DND-41 (cell line): ENCODE measurements at regions not wholly inside any gene's neighbourhood (a gene's known extent, or its start where the extent isn't known, plus 50 kb on each side); places are given as distances from the start of the nearest gene placed in this dataset.

ENCODE experiments used
- EZH2 ChIP-seq: IDR thresholded peaks from 3 replicates; pipeline ENCODE4 v1.6.1; 2012; ENCODE audit warnings: borderline replicate concordance, low read depth, mild to moderate bottlenecking, moderate library complexity, low read length, inconsistent platforms; ENCODE audit not compliant: severe bottlenecking
- TF ChIP-seq, protein P1 (sequence below): IDR thresholded peaks from 2 replicates; pipeline ENCODE4 v1.5.1; 2012; ENCODE audit warnings: borderline replicate concordance, low read length, moderate library complexity, mild to moderate bottlenecking; ENCODE audit not compliant: poor library complexity, severe bottlenecking; ENCODE audit errors: extremely low read depth

DNA sequence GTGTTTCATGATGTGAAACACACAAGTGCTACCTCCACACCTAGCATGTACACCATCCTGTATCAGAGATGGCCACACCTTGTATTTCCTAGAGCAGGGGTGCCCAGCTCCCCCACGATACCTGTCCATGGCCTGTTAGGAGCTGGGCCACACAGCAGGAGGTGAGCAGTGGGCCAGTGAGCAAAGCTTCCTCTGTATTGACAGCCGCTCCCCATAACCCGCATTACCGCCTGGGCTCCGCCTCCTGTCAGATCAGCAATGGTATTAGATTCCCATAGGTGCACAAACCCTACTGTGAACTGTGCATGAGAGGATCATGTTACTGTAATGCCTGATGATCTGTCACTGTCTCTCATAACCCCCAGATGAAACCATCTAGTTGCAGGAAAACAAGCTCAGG lies 145.6 kb upstream of the RNF32 start:
- TF ChIP-seq, protein P1, sequence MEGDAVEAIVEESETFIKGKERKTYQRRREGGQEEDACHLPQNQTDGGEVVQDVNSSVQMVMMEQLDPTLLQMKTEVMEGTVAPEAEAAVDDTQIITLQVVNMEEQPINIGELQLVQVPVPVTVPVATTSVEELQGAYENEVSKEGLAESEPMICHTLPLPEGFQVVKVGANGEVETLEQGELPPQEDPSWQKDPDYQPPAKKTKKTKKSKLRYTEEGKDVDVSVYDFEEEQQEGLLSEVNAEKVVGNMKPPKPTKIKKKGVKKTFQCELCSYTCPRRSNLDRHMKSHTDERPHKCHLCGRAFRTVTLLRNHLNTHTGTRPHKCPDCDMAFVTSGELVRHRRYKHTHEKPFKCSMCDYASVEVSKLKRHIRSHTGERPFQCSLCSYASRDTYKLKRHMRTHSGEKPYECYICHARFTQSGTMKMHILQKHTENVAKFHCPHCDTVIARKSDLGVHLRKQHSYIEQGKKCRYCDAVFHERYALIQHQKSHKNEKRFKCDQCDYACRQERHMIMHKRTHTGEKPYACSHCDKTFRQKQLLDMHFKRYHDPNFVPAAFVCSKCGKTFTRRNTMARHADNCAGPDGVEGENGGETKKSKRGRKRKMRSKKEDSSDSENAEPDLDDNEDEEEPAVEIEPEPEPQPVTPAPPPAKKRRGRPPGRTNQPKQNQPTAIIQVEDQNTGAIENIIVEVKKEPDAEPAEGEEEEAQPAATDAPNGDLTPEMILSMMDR, result no peak
- no peak for TF ChIP-seq EZH2
